ENCODE measurements at regions not wholly inside any gene's neighbourhood (a gene's known extent, or its start where the extent isn't known, plus 50 kb on each side); places are given as distances from the start of the nearest gene placed in this dataset.

DNA sequence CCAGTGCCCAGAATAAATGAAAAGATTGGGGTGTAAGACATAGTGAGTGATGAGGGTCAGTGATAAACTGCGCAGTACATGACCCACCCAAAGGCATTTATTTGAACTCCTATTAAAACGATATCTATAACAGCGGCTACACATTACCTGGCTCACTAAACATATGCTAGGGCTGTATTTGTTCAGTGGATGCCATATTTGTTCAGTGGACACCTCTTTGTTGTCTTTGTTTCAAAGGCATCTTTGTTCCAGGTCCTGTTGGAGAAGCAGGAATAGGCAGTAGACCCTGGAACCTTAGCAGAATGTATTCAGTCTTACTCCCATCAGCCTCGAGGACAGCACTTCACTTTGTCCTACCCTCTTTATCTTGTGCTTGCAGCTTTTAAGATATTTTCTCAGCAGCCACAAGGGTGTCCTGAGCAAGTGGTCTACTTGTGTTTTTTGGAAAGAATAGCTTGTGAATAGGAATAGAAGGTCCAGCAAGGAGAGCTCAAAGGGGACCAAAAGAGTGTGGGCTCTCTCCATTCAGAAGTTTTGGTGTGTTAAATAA is 650.8 kb upstream of the FANCL start:
- Histone ChIP-seq H4K20me1 (ENCODE audit: low read depth, low read length) (no peaks in the 10 kb centered on the region), H2AFZ (ENCODE audit: low read depth, low read length, severe bottlenecking) (no peak overlapping the region), H3K9me3 (ENCODE audit: insufficient read depth, low read length) (no peaks in the 10 kb centered on the region), H3K79me2 (ENCODE audit: insufficient read depth, low read length) (no peaks in the 10 kb centered on the region), H3K4me2 (ENCODE audit: low read depth, low read length, poor library complexity, severe bottlenecking) (no peak overlapping the region), H3K9me2 (replicated peaks; ENCODE audit: insufficient read depth, low read length) (no peaks in the 10 kb centered on the region), H3K9ac (ENCODE audit: low read length) (no peak overlapping the region), H3F3A (ENCODE audit: insufficient read depth) (no peaks in the 10 kb centered on the region), H3K27me3 (ENCODE audit: low read length) (no peaks in the 10 kb centered on the region), H3K36me3 (ENCODE audit: low read length) (no peaks in the 10 kb centered on the region), H3K4me3 (ENCODE audit: insufficient read depth, low read length, poor library complexity, severe bottlenecking) (no peak overlapping the region), H3K27ac (ENCODE audit: low read depth, low read length) (no peak overlapping the region)
- TF ChIP-seq, protein P1, sequence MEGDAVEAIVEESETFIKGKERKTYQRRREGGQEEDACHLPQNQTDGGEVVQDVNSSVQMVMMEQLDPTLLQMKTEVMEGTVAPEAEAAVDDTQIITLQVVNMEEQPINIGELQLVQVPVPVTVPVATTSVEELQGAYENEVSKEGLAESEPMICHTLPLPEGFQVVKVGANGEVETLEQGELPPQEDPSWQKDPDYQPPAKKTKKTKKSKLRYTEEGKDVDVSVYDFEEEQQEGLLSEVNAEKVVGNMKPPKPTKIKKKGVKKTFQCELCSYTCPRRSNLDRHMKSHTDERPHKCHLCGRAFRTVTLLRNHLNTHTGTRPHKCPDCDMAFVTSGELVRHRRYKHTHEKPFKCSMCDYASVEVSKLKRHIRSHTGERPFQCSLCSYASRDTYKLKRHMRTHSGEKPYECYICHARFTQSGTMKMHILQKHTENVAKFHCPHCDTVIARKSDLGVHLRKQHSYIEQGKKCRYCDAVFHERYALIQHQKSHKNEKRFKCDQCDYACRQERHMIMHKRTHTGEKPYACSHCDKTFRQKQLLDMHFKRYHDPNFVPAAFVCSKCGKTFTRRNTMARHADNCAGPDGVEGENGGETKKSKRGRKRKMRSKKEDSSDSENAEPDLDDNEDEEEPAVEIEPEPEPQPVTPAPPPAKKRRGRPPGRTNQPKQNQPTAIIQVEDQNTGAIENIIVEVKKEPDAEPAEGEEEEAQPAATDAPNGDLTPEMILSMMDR (IDR thresholded peaks at IDR 0.05; ENCODE audit: insufficient read depth, low read length, poor library complexity, severe bottlenecking): no peak
- TF ChIP-seq EZH2phosphoT487 (conservative IDR thresholded peaks at IDR 0.05; ENCODE audit: low read length): no peak

GRCh38 chr2:58890865-58891525 is 649.9 kb upstream of the FANCL start:
- H3K36me3 ChIP-seq (ENCODE audit: low read length): no peaks in the 10 kb centered on the region
- no peaks in the 10 kb centered on the region for H3K27me3 ChIP-seq (ENCODE audit: low read length)
- no peaks in the 10 kb centered on the region for H3K79me2 ChIP-seq (ENCODE audit: insufficient read depth, low read length)
- H3K9ac ChIP-seq (ENCODE audit: low read length): no peak overlapping the region
- H3K4me3 ChIP-seq (ENCODE audit: insufficient read depth, low read length, poor library complexity, severe bottlenecking): no peak overlapping the region
- no peaks in the 10 kb centered on the region for H4K20me1 ChIP-seq (ENCODE audit: low read depth, low read length)
- TF ChIP-seq, protein P1 (IDR thresholded peaks at IDR 0.05; ENCODE audit: insufficient read depth, low read length, poor library complexity, severe bottlenecking): no peak
- TF ChIP-seq EZH2phosphoT487 (conservative IDR thresholded peaks at IDR 0.05; ENCODE audit: low read length): no peak
- H3K9me2 ChIP-seq (replicated peaks; ENCODE audit: insufficient read depth, low read length): no peaks in the 10 kb centered on the region
- H3F3A ChIP-seq (ENCODE audit: insufficient read depth): no peaks in the 10 kb centered on the region
- H3K9me3 ChIP-seq (ENCODE audit: insufficient read depth, low read length): no peaks in the 10 kb centered on the region
- H3K4me2 ChIP-seq (ENCODE audit: low read depth, low read length, poor library complexity, severe bottlenecking): no peak overlapping the region
- H2AFZ ChIP-seq (ENCODE audit: low read depth, low read length, severe bottlenecking): no peak overlapping the region
- no peak overlapping the region for H3K27ac ChIP-seq (ENCODE audit: low read depth, low read length)

DNA sequence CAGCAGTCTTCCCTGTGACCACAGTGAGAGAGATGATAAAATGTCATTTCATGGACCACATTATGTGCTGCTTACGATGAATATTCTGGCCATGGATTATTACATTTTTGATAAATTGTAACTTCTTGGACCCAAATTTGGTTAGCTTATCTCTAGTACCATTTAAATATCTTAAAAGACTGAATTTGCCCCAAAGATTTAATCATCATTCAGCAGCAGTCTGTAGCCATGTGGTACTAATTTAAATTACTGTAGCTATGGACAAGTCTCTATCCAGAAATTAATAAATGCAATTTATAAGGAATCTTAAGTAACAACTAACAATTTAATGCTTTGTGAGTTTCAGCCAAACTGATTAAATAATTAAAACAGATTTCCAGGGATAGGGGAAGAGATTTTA is 644.9 kb upstream of the FANCL start:
- Histone ChIP-seq H3K27ac (ENCODE audit: low read depth, low read length) (no peak overlapping the region), H3K4me3 (ENCODE audit: insufficient read depth, low read length, poor library complexity, severe bottlenecking) (no peak overlapping the region), H3K9me2 (replicated peaks; ENCODE audit: insufficient read depth, low read length) (no peaks in the 10 kb centered on the region), H3K9ac (ENCODE audit: low read length) (no peak overlapping the region), H3F3A (ENCODE audit: insufficient read depth) (no peaks in the 10 kb centered on the region), H3K4me2 (ENCODE audit: low read depth, low read length, poor library complexity, severe bottlenecking) (no peak overlapping the region), H4K20me1 (ENCODE audit: low read depth, low read length) (no peaks in the 10 kb centered on the region), H3K36me3 (ENCODE audit: low read length) (no peaks in the 10 kb centered on the region), H2AFZ (ENCODE audit: low read depth, low read length, severe bottlenecking) (no peak overlapping the region), H3K9me3 (ENCODE audit: insufficient read depth, low read length) (no peaks in the 10 kb centered on the region), H3K27me3 (ENCODE audit: low read length) (no peaks in the 10 kb centered on the region), H3K79me2 (ENCODE audit: insufficient read depth, low read length) (no peaks in the 10 kb centered on the region)
- TF ChIP-seq EZH2phosphoT487 (conservative IDR thresholded peaks at IDR 0.05; ENCODE audit: low read length): no peak
- TF ChIP-seq, protein P1 (IDR thresholded peaks at IDR 0.05; ENCODE audit: insufficient read depth, low read length, poor library complexity, severe bottlenecking): no peak
